ENCODE measurements at regions not wholly inside any gene's neighbourhood (a gene's known extent, or its start where the extent isn't known, plus 50 kb on each side); places are given as distances from the start of the nearest gene placed in this dataset.

- H3K27me3 ChIP-seq (ENCODE audit: control insufficient read depth, insufficient read depth, low read length), result no peaks in the 10 kb centered on the region
- H3K27ac ChIP-seq (ENCODE audit: insufficient read depth, low read length), result no peak overlapping the region
- no peaks in the 10 kb centered on the region for H3K9me3 ChIP-seq (ENCODE audit: control insufficient read depth, insufficient read depth, low read depth, low read length)
- no peaks in the 10 kb centered on the region for H3K36me3 ChIP-seq (ENCODE audit: control insufficient read depth, insufficient read depth, low read length)
- no peak overlapping the region for H2AFZ ChIP-seq (ENCODE audit: low read length)
- H4K20me1 ChIP-seq (ENCODE audit: control insufficient read depth, extremely low read depth, insufficient read depth, low read length), result no peaks in the 10 kb centered on the region
- DNase-seq (ENCODE audit: low read depth in 2 of 2), result no peak
- no peaks in the 10 kb centered on the region for H3K79me2 ChIP-seq (ENCODE audit: control insufficient read depth, insufficient read depth, low read length)
- H3K9ac ChIP-seq (ENCODE audit: insufficient read depth, low read length), result no peak overlapping the region
- peaks cover 11% of the 10 kb centered on the region for H3K4me1 ChIP-seq (ENCODE audit: control insufficient read depth, extremely low read depth, insufficient read depth, low read length)
- TF ChIP-seq EZH2 (IDR thresholded peaks at IDR 0.05; ENCODE audit: low read length, missing control alignments) (no peak), CTCF (conservative IDR thresholded peaks at IDR 0.05 in 1 of 2, IDR thresholded peaks at IDR 0.05 in 1 of 2; ENCODE audit: low read depth in 1 of 2, low read length in 2 of 2) (no peak)
- no peak overlapping the region for H3K4me3 ChIP-seq (replicated peaks in 1 of 4; ENCODE audit: control extremely low read depth in 1 of 4, insufficient read depth in 1 of 4, low read depth in 3 of 4, low read length in 4 of 4)
- no peak overlapping the region for H3K4me2 ChIP-seq (ENCODE audit: extremely low read depth, insufficient read depth, low read length)
These were observed 96.4 kb upstream of the PDE5A start for GRCh38 chr4:119725011-119725410.

DNA sequence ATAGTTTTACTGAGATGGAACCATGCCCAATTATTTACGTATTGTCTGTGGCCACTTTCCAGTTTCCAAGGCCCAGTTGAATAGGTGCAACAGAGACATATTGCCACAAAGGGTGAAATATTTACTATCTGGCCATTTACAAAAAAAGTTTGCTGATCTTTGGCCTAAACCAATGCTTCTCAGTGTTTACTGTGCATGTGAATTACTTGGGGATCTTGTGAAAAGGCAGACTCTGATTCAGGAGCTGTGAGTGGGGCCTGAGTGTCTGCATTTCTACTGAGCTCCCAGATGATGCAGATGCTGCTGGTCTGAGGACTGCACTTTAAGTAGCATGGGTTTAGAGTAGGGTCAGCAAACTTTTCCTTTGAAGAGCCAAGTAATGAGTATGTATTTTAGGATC, 94.1 kb upstream of the PDE5A start:
- Histone ChIP-seq H3K27me3 (ENCODE audit: control insufficient read depth, insufficient read depth, low read length) (no peaks in the 10 kb centered on the region), H3K27ac (ENCODE audit: insufficient read depth, low read length) (no peak overlapping the region), H3K4me2 (ENCODE audit: extremely low read depth, insufficient read depth, low read length) (no peak overlapping the region), H3K9ac (ENCODE audit: insufficient read depth, low read length) (no peak overlapping the region), H3K4me3 (replicated peaks in 1 of 4; ENCODE audit: control extremely low read depth in 1 of 4, insufficient read depth in 1 of 4, low read depth in 3 of 4, low read length in 4 of 4) (no peak overlapping the region), H3K36me3 (ENCODE audit: control insufficient read depth, insufficient read depth, low read length) (no peaks in the 10 kb centered on the region), H2AFZ (ENCODE audit: low read length) (no peak overlapping the region), H3K9me3 (ENCODE audit: control insufficient read depth, insufficient read depth, low read depth, low read length) (no peaks in the 10 kb centered on the region), H4K20me1 (ENCODE audit: control insufficient read depth, extremely low read depth, insufficient read depth, low read length) (no peaks in the 10 kb centered on the region), H3K79me2 (ENCODE audit: control insufficient read depth, insufficient read depth, low read length) (no peaks in the 10 kb centered on the region), H3K4me1 (ENCODE audit: control insufficient read depth, extremely low read depth, insufficient read depth, low read length) (peaks cover 5% of the 10 kb centered on the region)
- TF ChIP-seq CTCF (conservative IDR thresholded peaks at IDR 0.05 in 1 of 2, IDR thresholded peaks at IDR 0.05 in 1 of 2; ENCODE audit: low read depth in 1 of 2, low read length in 2 of 2), result no peak
- TF ChIP-seq EZH2 (IDR thresholded peaks at IDR 0.05; ENCODE audit: low read length, missing control alignments), result no peak
- no peak for DNase-seq (ENCODE audit: low read depth in 2 of 2)

GRCh38 chr4:119721878-119722277, 93.3 kb upstream of the PDE5A start:
- Histone ChIP-seq H3K79me2 (ENCODE audit: control insufficient read depth, insufficient read depth, low read length) (no peaks in the 10 kb centered on the region), H3K4me1 (ENCODE audit: control insufficient read depth, extremely low read depth, insufficient read depth, low read length) (peaks cover 5% of the 10 kb centered on the region), H4K20me1 (ENCODE audit: control insufficient read depth, extremely low read depth, insufficient read depth, low read length) (no peaks in the 10 kb centered on the region), H2AFZ (ENCODE audit: low read length) (no peak overlapping the region), H3K9me3 (ENCODE audit: control insufficient read depth, insufficient read depth, low read depth, low read length) (no peaks in the 10 kb centered on the region), H3K4me3 (replicated peaks in 1 of 4; ENCODE audit: control extremely low read depth in 1 of 4, insufficient read depth in 1 of 4, low read depth in 3 of 4, low read length in 4 of 4) (no peak overlapping the region), H3K36me3 (ENCODE audit: control insufficient read depth, insufficient read depth, low read length) (no peaks in the 10 kb centered on the region), H3K9ac (ENCODE audit: insufficient read depth, low read length) (no peak overlapping the region), H3K27me3 (ENCODE audit: control insufficient read depth, insufficient read depth, low read length) (no peaks in the 10 kb centered on the region), H3K4me2 (ENCODE audit: extremely low read depth, insufficient read depth, low read length) (no peak overlapping the region), H3K27ac (ENCODE audit: insufficient read depth, low read length) (no peak overlapping the region)
- no peak for TF ChIP-seq CTCF (conservative IDR thresholded peaks at IDR 0.05 in 1 of 2, IDR thresholded peaks at IDR 0.05 in 1 of 2; ENCODE audit: low read depth in 1 of 2, low read length in 2 of 2)
- peak in 1 of 2 donors; percentile 68 for DNase-seq (ENCODE audit: low read depth in 2 of 2)

Measured in fibroblast of lung (primary cell).